ENCODE measurements at regions not wholly inside any gene's neighbourhood (a gene's known extent, or its start where the extent isn't known, plus 50 kb on each side); places are given as distances from the start of the nearest gene placed in this dataset.
"Not testable (repeated sequence)": the region's sequence is repeated elsewhere in the genome, so short reads cannot be mapped to it uniquely, and the experiment has no call there.

GRCh38 chr22:27075028-27075678 lies 417.8 kb downstream of the MIAT start:
- TF ChIP-seq ZNF8 (CRISPR knock-in tag; IDR thresholded peaks at IDR 0.05) (no peak), ESRRG (CRISPR knock-in tag; IDR thresholded peaks at IDR 0.05) (no peak), PATZ1 (CRISPR knock-in tag; IDR thresholded peaks at IDR 0.05; ENCODE audit: borderline replicate concordance) (no peak), ZFP3 (CRISPR knock-in tag; IDR thresholded peaks at IDR 0.05) (no peak), ZNF565 (CRISPR knock-in tag; conservative IDR thresholded peaks at IDR 0.05; ENCODE audit: low read depth) (no peak)
- TF ChIP-seq, protein P1, sequence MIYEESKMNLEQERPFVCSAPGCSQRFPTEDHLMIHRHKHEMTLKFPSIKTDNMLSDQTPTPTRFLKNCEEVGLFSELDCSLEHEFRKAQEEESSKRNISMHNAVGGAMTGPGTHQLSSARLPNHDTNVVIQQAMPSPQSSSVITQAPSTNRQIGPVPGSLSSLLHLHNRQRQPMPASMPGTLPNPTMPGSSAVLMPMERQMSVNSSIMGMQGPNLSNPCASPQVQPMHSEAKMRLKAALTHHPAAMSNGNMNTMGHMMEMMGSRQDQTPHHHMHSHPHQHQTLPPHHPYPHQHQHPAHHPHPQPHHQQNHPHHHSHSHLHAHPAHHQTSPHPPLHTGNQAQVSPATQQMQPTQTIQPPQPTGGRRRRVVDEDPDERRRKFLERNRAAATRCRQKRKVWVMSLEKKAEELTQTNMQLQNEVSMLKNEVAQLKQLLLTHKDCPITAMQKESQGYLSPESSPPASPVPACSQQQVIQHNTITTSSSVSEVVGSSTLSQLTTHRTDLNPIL (CRISPR knock-in tag; IDR thresholded peaks at IDR 0.05; ENCODE audit: low read depth): no peak

DNA sequence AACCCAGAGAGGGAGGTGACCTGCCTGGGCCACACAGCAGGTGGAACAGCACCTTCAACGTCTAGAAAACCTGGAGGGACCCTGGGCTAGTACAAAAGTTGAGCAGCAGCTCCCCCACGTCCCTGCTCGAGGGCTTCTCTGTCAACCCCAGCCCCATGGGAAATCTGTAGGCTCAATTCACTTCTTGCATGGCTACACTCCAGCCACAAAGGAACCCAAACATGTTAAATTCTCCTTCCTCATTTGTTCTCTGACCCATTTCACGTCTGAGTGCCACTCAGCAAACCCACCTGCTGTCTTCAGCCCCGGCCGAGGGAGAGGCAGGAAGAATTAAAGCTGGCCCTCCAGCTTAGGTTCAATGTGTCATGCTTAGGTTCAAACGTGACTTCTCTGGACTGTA lies 418.5 kb downstream of the MIAT start:
- no peak for TF ChIP-seq TOX (CRISPR knock-in tag; IDR thresholded peaks at IDR 0.05; ENCODE audit: borderline replicate concordance)
- TF ChIP-seq ESRRG (CRISPR knock-in tag; IDR thresholded peaks at IDR 0.05): no peak
- no peak for TF ChIP-seq RARB (CRISPR knock-in tag; IDR thresholded peaks at IDR 0.05)
- TF ChIP-seq OSR1 (CRISPR knock-in tag; IDR thresholded peaks at IDR 0.05): no peak
- no peak for TF ChIP-seq TSHZ2 (CRISPR knock-in tag; IDR thresholded peaks at IDR 0.05)
- no peak for ATAC-seq

More at GRCh38 chr22:27075028-27075678, 417.8 kb downstream of the MIAT start:
- ATAC-seq: no peak

GRCh38 chr22:27078064-27078463 lies 420.7 kb downstream of the MIAT start:
- not testable (repeated sequence) for ATAC-seq

GRCh38 chr22:27080036-27080578 lies 422.7 kb downstream of the MIAT start:
- no peak for ATAC-seq
- no peak for TF ChIP-seq POU6F1 (CRISPR knock-in tag; IDR thresholded peaks at IDR 0.05; ENCODE audit: borderline replicate concordance, low read depth)
- TF ChIP-seq ZFP3 (CRISPR knock-in tag; IDR thresholded peaks at IDR 0.05): no peak
- TF ChIP-seq GLIS3 (CRISPR knock-in tag; IDR thresholded peaks at IDR 0.05): no peak
- TF ChIP-seq BACH2 (CRISPR knock-in tag; IDR thresholded peaks at IDR 0.05; ENCODE audit: borderline replicate concordance): no peak
- TF ChIP-seq ISL1 (CRISPR knock-in tag; IDR thresholded peaks at IDR 0.05): no peak
- no peak for TF ChIP-seq ARNTL (CRISPR knock-in tag; IDR thresholded peaks at IDR 0.05; ENCODE audit: borderline replicate concordance, low read depth)
- no peak for TF ChIP-seq ZNF8 (CRISPR knock-in tag; IDR thresholded peaks at IDR 0.05)
- TF ChIP-seq ZNF565 (CRISPR knock-in tag; conservative IDR thresholded peaks at IDR 0.05; ENCODE audit: low read depth): no peak
- TF ChIP-seq ZFP30 (CRISPR knock-in tag; IDR thresholded peaks at IDR 0.05): no peak
- TF ChIP-seq CSRNP3 (CRISPR knock-in tag; IDR thresholded peaks at IDR 0.05): no peak
- no peak for TF ChIP-seq TSHZ2 (CRISPR knock-in tag; IDR thresholded peaks at IDR 0.05)
- no peak for TF ChIP-seq TOX (CRISPR knock-in tag; IDR thresholded peaks at IDR 0.05; ENCODE audit: borderline replicate concordance)
- TF ChIP-seq ESRRG (CRISPR knock-in tag; IDR thresholded peaks at IDR 0.05): no peak
- TF ChIP-seq ZC3H10 (CRISPR knock-in tag; IDR thresholded peaks at IDR 0.05): no peak
- TF ChIP-seq, protein P1 (CRISPR knock-in tag; IDR thresholded peaks at IDR 0.05; ENCODE audit: low read depth): no peak
- TF ChIP-seq TCF4 (CRISPR knock-in tag; IDR thresholded peaks at IDR 0.05; ENCODE audit: borderline replicate concordance): no peak
